ENCODE measurements at regions not wholly inside any gene's neighbourhood (a gene's known extent, or its start where the extent isn't known, plus 50 kb on each side); places are given as distances from the start of the nearest gene placed in this dataset.

- Histone ChIP-seq H3K9me3 (ENCODE audit: insufficient read depth, low read length) (peaks cover 27% of the 10 kb centered on the region), H3K4me3 (ENCODE audit: insufficient read length, low read depth) (no peak overlapping the region), H3K4me1 (ENCODE audit: insufficient read depth, insufficient read length) (peaks cover 4% of the 10 kb centered on the region), H3K36me3 (ENCODE audit: insufficient read depth, insufficient read length, low read length) (no peaks in the 10 kb centered on the region), H3K9ac (ENCODE audit: insufficient read length, low read depth) (no peak overlapping the region), H3K27me3 (ENCODE audit: insufficient read depth, insufficient read length) (no peaks in the 10 kb centered on the region)
- TF ChIP-seq YY1 (IDR thresholded peaks at IDR 0.05; ENCODE audit: insufficient read depth, insufficient read length) (no peak), SUZ12 (IDR thresholded peaks at IDR 0.05; ENCODE audit: extremely low read depth, insufficient read depth, insufficient read length) (no peak), ZNF274 (IDR thresholded peaks at IDR 0.05; ENCODE audit: low read depth, low read length) (no peak)
- no peak for DNase-seq (ENCODE audit: low read depth, low spot score)
Observed at GRCh38 chr2:236667526-236667925, 97.9 kb downstream of the ACKR3 start.

GRCh38 chr2:236668531-236668969 lies 98.9 kb downstream of the ACKR3 start:
- Histone ChIP-seq H3K4me3 (ENCODE audit: insufficient read length, low read depth) (no peak overlapping the region), H3K36me3 (ENCODE audit: insufficient read depth, insufficient read length, low read length) (no peaks in the 10 kb centered on the region), H3K9ac (ENCODE audit: insufficient read length, low read depth) (no peak overlapping the region), H3K9me3 (ENCODE audit: insufficient read depth, low read length) (peaks cover 32% of the 10 kb centered on the region), H3K4me1 (ENCODE audit: insufficient read depth, insufficient read length) (no peaks in the 10 kb centered on the region), H3K27me3 (ENCODE audit: insufficient read depth, insufficient read length) (no peaks in the 10 kb centered on the region)
- no peak for TF ChIP-seq ZNF274 (IDR thresholded peaks at IDR 0.05; ENCODE audit: low read depth, low read length)
- TF ChIP-seq SUZ12 (IDR thresholded peaks at IDR 0.05; ENCODE audit: extremely low read depth, insufficient read depth, insufficient read length) = no peak
- no peak for TF ChIP-seq YY1 (IDR thresholded peaks at IDR 0.05; ENCODE audit: insufficient read depth, insufficient read length)
- no peak for DNase-seq (ENCODE audit: low read depth, low spot score)

- TF ChIP-seq ZNF274 (IDR thresholded peaks at IDR 0.05; ENCODE audit: low read depth, low read length) (no peak), YY1 (IDR thresholded peaks at IDR 0.05; ENCODE audit: insufficient read depth, insufficient read length) (no peak), SUZ12 (IDR thresholded peaks at IDR 0.05; ENCODE audit: extremely low read depth, insufficient read depth, insufficient read length) (no peak)
- no peaks in the 10 kb centered on the region for H3K4me1 ChIP-seq (ENCODE audit: insufficient read depth, insufficient read length)
- no peak overlapping the region for H3K9ac ChIP-seq (ENCODE audit: insufficient read length, low read depth)
- no peak for DNase-seq (ENCODE audit: low read depth, low spot score)
- no peaks in the 10 kb centered on the region for H3K27me3 ChIP-seq (ENCODE audit: insufficient read depth, insufficient read length)
- H3K4me3 ChIP-seq (ENCODE audit: insufficient read length, low read depth) = no peak overlapping the region
- peaks cover 42% of the 10 kb centered on the region for H3K9me3 ChIP-seq (ENCODE audit: insufficient read depth, low read length)
- no peaks in the 10 kb centered on the region for H3K36me3 ChIP-seq (ENCODE audit: insufficient read depth, insufficient read length, low read length)
Observed at GRCh38 chr2:236670235-236670620, 100.6 kb downstream of the ACKR3 start.

- Histone ChIP-seq H3K4me1 (ENCODE audit: insufficient read depth, insufficient read length) (no peaks in the 10 kb centered on the region), H3K9ac (ENCODE audit: insufficient read length, low read depth) (no peak overlapping the region), H3K36me3 (ENCODE audit: insufficient read depth, insufficient read length, low read length) (no peaks in the 10 kb centered on the region), H3K9me3 (ENCODE audit: insufficient read depth, low read length) (peaks cover 30% of the 10 kb centered on the region; the same call in 1 of the 2 replicates), H3K4me3 (ENCODE audit: insufficient read length, low read depth) (no peak overlapping the region), H3K27me3 (ENCODE audit: insufficient read depth, insufficient read length) (no peaks in the 10 kb centered on the region)
- no peak for TF ChIP-seq SUZ12 (IDR thresholded peaks at IDR 0.05; ENCODE audit: extremely low read depth, insufficient read depth, insufficient read length)
- TF ChIP-seq YY1 (IDR thresholded peaks at IDR 0.05; ENCODE audit: insufficient read depth, insufficient read length) = no peak
- no peak for TF ChIP-seq ZNF274 (IDR thresholded peaks at IDR 0.05; ENCODE audit: low read depth, low read length)
- DNase-seq (ENCODE audit: low read depth, low spot score) = no peak
Observed at GRCh38 chr2:236671896-236672562, 102.4 kb downstream of the ACKR3 start.

- Histone ChIP-seq H3K9me3 (ENCODE audit: insufficient read depth, low read length) (peaks cover 27% of the 10 kb centered on the region; the same call in 1 of the 2 replicates), H3K9ac (ENCODE audit: insufficient read length, low read depth) (no peak overlapping the region), H3K27me3 (ENCODE audit: insufficient read depth, insufficient read length) (no peaks in the 10 kb centered on the region), H3K4me1 (ENCODE audit: insufficient read depth, insufficient read length) (no peaks in the 10 kb centered on the region), H3K4me3 (ENCODE audit: insufficient read length, low read depth) (no peak overlapping the region), H3K36me3 (ENCODE audit: insufficient read depth, insufficient read length, low read length) (no peaks in the 10 kb centered on the region)
- DNase-seq (ENCODE audit: low read depth, low spot score) = no peak
- TF ChIP-seq YY1 (IDR thresholded peaks at IDR 0.05; ENCODE audit: insufficient read depth, insufficient read length) (no peak), SUZ12 (IDR thresholded peaks at IDR 0.05; ENCODE audit: extremely low read depth, insufficient read depth, insufficient read length) (no peak), ZNF274 (IDR thresholded peaks at IDR 0.05; ENCODE audit: low read depth, low read length) (no peak)
Observed at GRCh38 chr2:236672606-236673005, 103.0 kb downstream of the ACKR3 start.

GRCh38 chr2:236673126-236673822 lies 103.6 kb downstream of the ACKR3 start:
- no peaks in the 10 kb centered on the region for H3K27me3 ChIP-seq (ENCODE audit: insufficient read depth, insufficient read length)
- TF ChIP-seq ZNF274 (IDR thresholded peaks at IDR 0.05; ENCODE audit: low read depth, low read length) = no peak
- no peak for TF ChIP-seq SUZ12 (IDR thresholded peaks at IDR 0.05; ENCODE audit: extremely low read depth, insufficient read depth, insufficient read length)
- TF ChIP-seq YY1 (IDR thresholded peaks at IDR 0.05; ENCODE audit: insufficient read depth, insufficient read length) = no peak
- no peaks in the 10 kb centered on the region for H3K36me3 ChIP-seq (ENCODE audit: insufficient read depth, insufficient read length, low read length)
- no peaks in the 10 kb centered on the region for H3K4me1 ChIP-seq (ENCODE audit: insufficient read depth, insufficient read length)
- H3K4me3 ChIP-seq (ENCODE audit: insufficient read length, low read depth) = no peak overlapping the region
- H3K9ac ChIP-seq (ENCODE audit: insufficient read length, low read depth) = no peak overlapping the region
- DNase-seq (ENCODE audit: low read depth, low spot score) = no peak
- H3K9me3 ChIP-seq (ENCODE audit: insufficient read depth, low read length) = peaks cover 27% of the 10 kb centered on the region; the same call in 1 of the 2 replicates

- no peak overlapping the region for H3K9ac ChIP-seq (ENCODE audit: insufficient read length, low read depth)
- H3K9me3 ChIP-seq (ENCODE audit: insufficient read depth, low read length) = peaks cover 27% of the 10 kb centered on the region; the same call in 1 of the 2 replicates
- H3K4me1 ChIP-seq (ENCODE audit: insufficient read depth, insufficient read length) = no peaks in the 10 kb centered on the region
- no peak overlapping the region for H3K4me3 ChIP-seq (ENCODE audit: insufficient read length, low read depth)
- H3K27me3 ChIP-seq (ENCODE audit: insufficient read depth, insufficient read length) = no peaks in the 10 kb centered on the region
- no peak for DNase-seq (ENCODE audit: low read depth, low spot score)
- TF ChIP-seq ZNF274 (IDR thresholded peaks at IDR 0.05; ENCODE audit: low read depth, low read length) (no peak), YY1 (IDR thresholded peaks at IDR 0.05; ENCODE audit: insufficient read depth, insufficient read length) (no peak), SUZ12 (IDR thresholded peaks at IDR 0.05; ENCODE audit: extremely low read depth, insufficient read depth, insufficient read length) (no peak)
- no peaks in the 10 kb centered on the region for H3K36me3 ChIP-seq (ENCODE audit: insufficient read depth, insufficient read length, low read length)
Observed at GRCh38 chr2:236673823-236674185, 104.2 kb downstream of the ACKR3 start.

Data from NT2/D1 (cell line).